ENCODE measurements at regions not wholly inside any gene's neighbourhood (a gene's known extent, or its start where the extent isn't known, plus 50 kb on each side); places are given as distances from the start of the nearest gene placed in this dataset.

DNA sequence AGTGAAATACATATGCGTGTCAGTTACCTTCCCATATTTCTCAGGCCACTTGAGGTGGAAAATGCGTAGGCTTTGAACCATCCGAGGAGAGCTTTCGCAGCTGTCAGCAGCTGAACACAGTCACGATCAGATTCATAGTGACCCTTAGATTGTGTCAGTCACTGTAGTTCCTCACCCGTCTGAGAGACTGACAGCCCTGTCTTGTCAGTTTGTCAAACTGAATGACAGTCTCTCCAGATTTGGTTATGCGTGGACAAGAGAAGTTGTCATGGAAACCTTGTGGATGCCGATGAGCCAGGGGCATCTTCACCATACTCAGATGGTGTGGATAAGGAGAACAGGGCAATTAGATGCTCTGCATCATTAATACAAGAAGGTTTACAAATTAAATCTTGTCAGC, 546.3 kb downstream of the TYW1 start:
- TF ChIP-seq POLR2A (IDR thresholded peaks at IDR 0.05) = no peak
- TF ChIP-seq, protein P1, sequence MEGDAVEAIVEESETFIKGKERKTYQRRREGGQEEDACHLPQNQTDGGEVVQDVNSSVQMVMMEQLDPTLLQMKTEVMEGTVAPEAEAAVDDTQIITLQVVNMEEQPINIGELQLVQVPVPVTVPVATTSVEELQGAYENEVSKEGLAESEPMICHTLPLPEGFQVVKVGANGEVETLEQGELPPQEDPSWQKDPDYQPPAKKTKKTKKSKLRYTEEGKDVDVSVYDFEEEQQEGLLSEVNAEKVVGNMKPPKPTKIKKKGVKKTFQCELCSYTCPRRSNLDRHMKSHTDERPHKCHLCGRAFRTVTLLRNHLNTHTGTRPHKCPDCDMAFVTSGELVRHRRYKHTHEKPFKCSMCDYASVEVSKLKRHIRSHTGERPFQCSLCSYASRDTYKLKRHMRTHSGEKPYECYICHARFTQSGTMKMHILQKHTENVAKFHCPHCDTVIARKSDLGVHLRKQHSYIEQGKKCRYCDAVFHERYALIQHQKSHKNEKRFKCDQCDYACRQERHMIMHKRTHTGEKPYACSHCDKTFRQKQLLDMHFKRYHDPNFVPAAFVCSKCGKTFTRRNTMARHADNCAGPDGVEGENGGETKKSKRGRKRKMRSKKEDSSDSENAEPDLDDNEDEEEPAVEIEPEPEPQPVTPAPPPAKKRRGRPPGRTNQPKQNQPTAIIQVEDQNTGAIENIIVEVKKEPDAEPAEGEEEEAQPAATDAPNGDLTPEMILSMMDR (IDR thresholded peaks at IDR 0.05) = no peak
